GM23248 (cell line): ENCODE measurements at regions not wholly inside any gene's neighbourhood (a gene's known extent, or its start where the extent isn't known, plus 50 kb on each side); places are given as distances from the start of the nearest gene placed in this dataset.

Experiments
- DNase-seq: peaks from one replicate; pipeline ENCODE4 v3.0.0-alpha.2; 2015
- H2AFZ ChIP-seq: fragments of 200-600 bp; sonication (generic); 2 replicates; pipeline ENCODE4 v1.6.1; 2016; ENCODE audit warnings: antibody characterized with exemption
- H3F3A ChIP-seq: fragments of 200-600 bp; sonication (generic); 2 replicates; pipeline ENCODE4 v1.6.1; 2016; ENCODE audit warnings: mild to moderate bottlenecking, antibody characterized with exemption, mixed run types; ENCODE audit not compliant: insufficient read depth
- H3K27ac ChIP-seq: fragments of 200-600 bp; sonication (generic); 2 replicates; pipeline ENCODE4 v1.5.1; 2016; ENCODE audit warnings: mild to moderate bottlenecking
- H3K27me3 ChIP-seq: fragments of 200-600 bp; sonication (generic); replicated peaks from 2 replicates; pipeline ENCODE4 v1.6.1; 2016; ENCODE audit warnings: mild to moderate bottlenecking; ENCODE audit not compliant: insufficient read depth
- H3K36me3 ChIP-seq: fragments of 200-600 bp; sonication (generic); 2 replicates; pipeline ENCODE4 v1.6.1; 2016; ENCODE audit warnings: low read depth, mild to moderate bottlenecking
- H3K4me1 ChIP-seq: fragments of 200-600 bp; sonication (generic); 2 replicates; pipeline ENCODE4 v1.6.1; 2016; ENCODE audit warnings: mild to moderate bottlenecking; ENCODE audit not compliant: insufficient read depth
- H3K4me2 ChIP-seq: fragments of 200-600 bp; sonication (generic); one replicate; pipeline ENCODE4 v1.6.1; 2016; ENCODE audit warnings: mild to moderate bottlenecking; ENCODE audit not compliant: unreplicated experiment
- H3K4me3 ChIP-seq: fragments of 200-600 bp; sonication (generic); 2 replicates; pipeline ENCODE4 v1.5.1; 2016; ENCODE audit warnings: mild to moderate bottlenecking
- H3K79me2 ChIP-seq: fragments of 200-600 bp; sonication (generic); 2 replicates; pipeline ENCODE4 v1.6.1; 2016; ENCODE audit warnings: mild to moderate bottlenecking; ENCODE audit not compliant: insufficient read depth
- H3K9ac ChIP-seq: fragments of 200-600 bp; sonication (generic); 2 replicates; pipeline ENCODE4 v1.6.1; 2016; ENCODE audit warnings: mild to moderate bottlenecking
- H3K9me2 ChIP-seq: fragments of 200-600 bp; sonication (generic); 2 replicates; pipeline ENCODE4 v1.6.1; 2016; ENCODE audit warnings: mixed run types, mild to moderate bottlenecking, moderate library complexity; ENCODE audit not compliant: insufficient read depth
- H3K9me3 ChIP-seq: fragments of 200-600 bp; sonication (generic); one replicate; pipeline ENCODE4 v1.6.1; 2017; ENCODE audit warnings: low read depth
- H4K20me1 ChIP-seq: fragments of 200-600 bp; sonication (generic); 2 replicates; pipeline ENCODE4 v1.6.0; 2016; ENCODE audit not compliant: insufficient read depth
- EZH2 ChIP-seq: fragments of 200-600 bp; sonication (generic); IDR thresholded peaks from 2 replicates; pipeline ENCODE4 v1.6.1; 2018; ENCODE audit warnings: antibody characterized with exemption, mild to moderate bottlenecking; ENCODE audit not compliant: insufficient read depth, poor library complexity, severe bottlenecking
- EZH2phosphoT487 ChIP-seq: fragments of 200-600 bp; sonication (generic); IDR thresholded peaks from 2 replicates; pipeline ENCODE4 v1.6.1; 2018; ENCODE audit warnings: antibody characterized with exemption, moderate library complexity, mild to moderate bottlenecking, low read depth; ENCODE audit not compliant: insufficient read depth
- WGBS, 2 experiments: methylation state at CpG; one replicate each; pipeline ENCODE4 v1.1.6; 2015 to 2017; ENCODE audit warnings: low lambda C conversion rate in 2 of 2, low coverage in 1 of 2; ENCODE audit errors: missing lambda C conversion rate in 2 of 2; 5-methylcytosine and 5-hydroxymethylcytosine counted together
- in situ Hi-C: fragments of 300-500 bp; cut with MboI; formaldehyde crosslinking; loops from 2 replicates; pipeline ENCODE4 v1.15.0; 2020

GRCh38 chr1:182173808-182174512 is 112.4 kb upstream of the ZNF648 start:
- H3K27ac ChIP-seq = no peak overlapping the region
- H3K79me2 ChIP-seq = no peaks in the 10 kb centered on the region
- H3F3A ChIP-seq = no peaks in the 10 kb centered on the region
- in situ Hi-C loops = no loop called here
- H3K4me1 ChIP-seq = no peaks in the 10 kb centered on the region; the same call in 1 of the 2 replicates
- H4K20me1 ChIP-seq = no peaks in the 10 kb centered on the region
- TF ChIP-seq EZH2 = no peak
- TF ChIP-seq EZH2phosphoT487 = no peak
- no peak for DNase-seq
- H3K9ac ChIP-seq = no peak overlapping the region
- H3K4me2 ChIP-seq = no peak overlapping the region
- 21 to 22% methylated on average over 5 of the region's 5 CpGs for WGBS, 2 experiments
- H3K4me3 ChIP-seq = no peak overlapping the region
- H3K9me3 ChIP-seq = no peaks in the 10 kb centered on the region
- H3K9me2 ChIP-seq = no peaks in the 10 kb centered on the region
- no peaks in the 10 kb centered on the region for H3K36me3 ChIP-seq
- H3K27me3 ChIP-seq = 0 out of 2 replicates have a peak, but pooled peaks cover 13% of the 10 kb centered on the region
- no peak overlapping the region for H2AFZ ChIP-seq

- Histone ChIP-seq H3K9me3 (no peaks in the 10 kb centered on the region), H3K79me2 (no peaks in the 10 kb centered on the region), H4K20me1 (no peaks in the 10 kb centered on the region), H2AFZ (no peak overlapping the region), H3K4me3 (no peak overlapping the region), H3K27ac (no peak overlapping the region), H3K9me2 (no peaks in the 10 kb centered on the region), H3K27me3 (0 out of 2 replicates have a peak, but pooled peaks cover 2% of the 10 kb centered on the region), H3K36me3 (no peaks in the 10 kb centered on the region), H3K4me2 (no peak overlapping the region), H3K4me1 (no peaks in the 10 kb centered on the region; the same call in 1 of the 2 replicates), H3F3A (no peaks in the 10 kb centered on the region), H3K9ac (no peak overlapping the region)
- no peak for TF ChIP-seq EZH2phosphoT487
- TF ChIP-seq EZH2 = no peak
- in situ Hi-C loops = no loop called here
- no peak for DNase-seq
These were observed 111.2 kb upstream of the ZNF648 start for GRCh38 chr1:182172699-182173098.

DNA sequence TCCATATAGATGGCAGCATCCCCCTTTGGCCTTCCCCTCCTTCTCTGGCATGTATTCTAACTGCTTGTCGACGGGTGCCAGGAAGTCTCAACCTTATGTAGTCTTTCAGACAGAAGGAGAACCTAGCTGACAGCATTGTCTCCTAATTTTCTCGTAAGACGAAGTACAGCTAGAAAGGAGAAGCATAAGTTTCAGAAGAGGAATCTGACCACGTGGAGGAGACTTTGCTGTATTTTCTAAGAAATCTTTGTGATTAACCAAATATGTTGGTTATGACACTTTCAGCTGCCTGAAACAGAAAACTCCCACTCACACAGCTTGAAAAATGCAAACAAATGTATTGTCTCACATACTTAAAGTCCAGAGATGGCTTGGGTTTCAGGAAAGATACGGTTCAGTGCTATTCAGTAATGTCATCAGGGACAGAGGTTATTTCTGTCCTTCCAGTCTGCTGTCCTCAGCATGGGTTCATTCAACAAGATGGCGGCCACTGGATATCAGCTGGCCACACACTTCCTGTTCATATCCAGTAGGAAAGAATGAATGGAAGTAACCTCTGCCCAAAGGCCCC is 109.5 kb upstream of the ZNF648 start:
- Histone ChIP-seq H3K79me2 (no peaks in the 10 kb centered on the region), H3K4me1 (no peaks in the 10 kb centered on the region; the same call in 1 of the 2 replicates), H4K20me1 (no peaks in the 10 kb centered on the region), H3K27me3 (no peaks in the 10 kb centered on the region), H3K9me3 (no peaks in the 10 kb centered on the region), H3K36me3 (no peaks in the 10 kb centered on the region), H3K27ac (no peak overlapping the region), H3K9me2 (no peaks in the 10 kb centered on the region), H3K9ac (no peak overlapping the region), H3K4me3 (no peak overlapping the region), H3K4me2 (no peak overlapping the region), H3F3A (no peaks in the 10 kb centered on the region), H2AFZ (no peak overlapping the region; the same call in 1 of the 2 replicates)
- DNase-seq = no peak
- WGBS, 2 experiments = 64 to 65% methylated on average over 7 of the region's 7 CpGs
- TF ChIP-seq EZH2phosphoT487 = no peak
- no peak for TF ChIP-seq EZH2
- in situ Hi-C loops = no loop called here

GRCh38 chr1:182169203-182169602 is 107.7 kb upstream of the ZNF648 start:
- TF ChIP-seq EZH2 (no peak), EZH2phosphoT487 (no peak)

More at GRCh38 chr1:182169203-182169602, 107.7 kb upstream of the ZNF648 start:
- Histone ChIP-seq H3K9me2 (no peaks in the 10 kb centered on the region), H3K4me3 (no peak overlapping the region), H3K27me3 (no peaks in the 10 kb centered on the region), H3K4me2 (no peak overlapping the region), H3K27ac (no peak overlapping the region), H3K36me3 (no peaks in the 10 kb centered on the region), H2AFZ (no peak overlapping the region), H3K9me3 (no peaks in the 10 kb centered on the region), H4K20me1 (no peaks in the 10 kb centered on the region), H3K4me1 (no peaks in the 10 kb centered on the region; the same call in 1 of the 2 replicates), H3K9ac (no peak overlapping the region), H3K79me2 (no peaks in the 10 kb centered on the region), H3F3A (no peaks in the 10 kb centered on the region)
- no peak for DNase-seq
- 56 to 60% methylated on average over 9 of the region's 9 CpGs for WGBS, 2 experiments
- in situ Hi-C loops = no loop called here
